ENCODE measurements at regions not wholly inside any gene's neighbourhood (a gene's known extent, or its start where the extent isn't known, plus 50 kb on each side); places are given as distances from the start of the nearest gene placed in this dataset.

GRCh38 chr9:30410273-30410672, 1974.2 kb upstream of the ACO1 start:
- intact Hi-C loops (cut with DNase I; ENCODE audit: low total_unique reads): no loop called here
- TF ChIP-seq CTCF (IDR thresholded peaks at IDR 0.05) (no peak), POLR2A (IDR thresholded peaks at IDR 0.05) (no peak)
- no peak overlapping the region for H3K4me3 ChIP-seq (ENCODE audit: low read depth, poor library complexity, severe bottlenecking)
- 76 to 85% methylated on average over 3 of the region's 3 CpGs for WGBS, 2 donors
- no peak for DNase-seq (ENCODE audit: low spot score in 2 of 2)

DNA sequence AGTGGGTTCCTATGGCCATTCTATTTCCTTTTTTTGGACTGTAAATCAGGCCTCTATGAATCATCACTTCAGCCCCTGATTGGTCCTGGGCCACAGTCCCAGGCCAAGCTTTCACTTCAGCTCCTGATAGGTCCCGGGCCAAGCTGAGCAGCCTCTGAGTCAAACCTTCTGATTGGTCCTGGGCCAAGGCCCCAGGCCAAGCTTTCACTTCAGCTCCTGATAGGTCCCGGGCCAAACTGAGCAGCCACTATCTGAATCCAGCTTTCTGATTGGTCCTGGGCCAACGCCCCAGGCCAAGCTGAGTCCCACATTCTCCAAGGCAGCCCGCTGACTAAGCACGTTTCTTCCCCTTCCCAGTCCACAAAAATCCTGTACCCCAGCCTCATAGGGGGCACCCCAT, 1972.9 kb upstream of the ACO1 start:
- DNase-seq (ENCODE audit: low spot score in 2 of 2): peak in 1 of 2 donors; percentile 61
- 86 to 87% methylated on average over 5 of the region's 5 CpGs for WGBS, 2 donors
- H3K4me3 ChIP-seq (ENCODE audit: low read depth, poor library complexity, severe bottlenecking): no peak overlapping the region
- TF ChIP-seq POLR2A (IDR thresholded peaks at IDR 0.05): no peak
- TF ChIP-seq CTCF (IDR thresholded peaks at IDR 0.05): no peak
- intact Hi-C loops (cut with DNase I; ENCODE audit: low total_unique reads): no loop called here

- intact Hi-C loops (cut with DNase I; ENCODE audit: low total_unique reads): no loop called here
- DNase-seq (ENCODE audit: low spot score in 2 of 2): no peak
- TF ChIP-seq POLR2A (IDR thresholded peaks at IDR 0.05) (no peak), CTCF (IDR thresholded peaks at IDR 0.05) (no peak)
- WGBS, 2 donors: 59 to 70% methylated on average over 2 of the region's 2 CpGs
- H3K4me3 ChIP-seq (ENCODE audit: low read depth, poor library complexity, severe bottlenecking): no peak overlapping the region
Measured at GRCh38 chr9:30459156-30459555, 1925.3 kb upstream of the ACO1 start.

DNA sequence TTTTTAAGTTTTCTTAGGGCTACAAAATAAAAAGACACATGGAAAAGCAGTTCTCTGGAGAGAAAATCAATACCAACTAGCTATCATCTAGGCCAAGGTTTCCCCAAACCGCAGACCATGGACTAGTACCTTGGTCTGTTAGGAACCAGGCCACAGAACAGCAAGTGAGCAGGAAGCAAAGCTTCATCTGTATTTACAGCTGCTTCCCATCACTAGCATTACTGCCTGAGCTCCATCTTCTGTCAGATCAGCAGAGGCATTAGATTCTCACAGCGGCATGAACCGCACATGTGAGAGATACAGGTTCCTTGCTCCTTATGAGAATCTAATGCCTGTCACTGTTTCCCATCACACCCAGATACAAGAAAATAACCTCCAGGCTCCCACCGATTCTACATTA, 1907.6 kb upstream of the ACO1 start:
- intact Hi-C loops (cut with DNase I; ENCODE audit: low total_unique reads): no loop called here
- WGBS, 2 donors: 69 to 75% methylated on average over 4 of the region's 4 CpGs
- no peak for TF ChIP-seq CTCF (IDR thresholded peaks at IDR 0.05)
- TF ChIP-seq POLR2A (IDR thresholded peaks at IDR 0.05): no peak

DNA sequence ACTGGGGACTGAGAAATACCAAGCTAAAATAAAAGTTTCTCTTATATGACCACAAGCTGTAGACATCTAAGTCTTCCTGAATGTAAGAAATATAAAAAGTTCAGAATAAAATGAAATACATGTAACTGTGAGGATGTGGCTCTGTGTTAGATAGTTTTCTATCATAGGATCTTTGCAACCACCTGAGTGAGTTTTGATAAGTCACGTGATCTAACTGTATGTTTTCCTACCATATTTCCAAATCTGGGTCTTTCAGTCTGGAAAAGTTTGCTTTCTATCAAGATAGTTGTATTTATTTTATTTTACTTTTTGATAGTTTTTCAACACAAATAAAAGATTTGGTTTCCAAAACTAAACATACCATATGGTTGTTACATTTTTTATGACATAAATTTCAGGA, 1905.8 kb upstream of the ACO1 start:
- WGBS, 2 donors: 78 to 85% methylated on average over 1 of the region's 1 CpG
- no peak for DNase-seq (ENCODE audit: low spot score in 2 of 2)
- TF ChIP-seq POLR2A (IDR thresholded peaks at IDR 0.05) (no peak), CTCF (IDR thresholded peaks at IDR 0.05) (no peak)
- intact Hi-C loops (cut with DNase I; ENCODE audit: low total_unique reads): no loop called here
- H3K4me3 ChIP-seq (ENCODE audit: low read depth, poor library complexity, severe bottlenecking): no peak overlapping the region

More for the DNA sequence above, 1907.6 kb upstream of the ACO1 start:
- no peak for DNase-seq (ENCODE audit: low spot score in 2 of 2)
- H3K4me3 ChIP-seq (ENCODE audit: low read depth, poor library complexity, severe bottlenecking): no peak overlapping the region

DNA sequence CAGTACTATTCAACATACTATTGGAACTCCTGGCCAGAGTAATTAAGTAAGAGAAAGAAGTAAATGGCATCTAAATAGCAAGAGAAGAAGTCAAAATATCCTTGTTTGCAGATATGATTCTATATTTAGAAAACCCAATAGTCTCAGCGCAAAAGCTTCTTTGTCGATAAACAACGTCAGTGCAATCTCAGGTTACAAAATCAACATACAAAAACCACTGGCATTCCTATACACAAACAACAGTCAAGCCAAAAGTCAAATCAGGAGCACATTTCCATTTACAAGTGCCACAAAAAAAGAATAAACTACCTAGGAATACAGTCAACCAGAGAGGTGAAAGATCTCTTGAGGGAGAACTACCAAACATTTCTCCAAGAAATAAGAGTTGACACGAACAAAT, 1901.9 kb upstream of the ACO1 start:
- TF ChIP-seq POLR2A (IDR thresholded peaks at IDR 0.05) (no peak), CTCF (IDR thresholded peaks at IDR 0.05) (no peak)
- WGBS, 2 donors: 87 to 89% methylated on average over 4 of the region's 4 CpGs
- intact Hi-C loops (cut with DNase I; ENCODE audit: low total_unique reads): no loop called here
- H3K4me3 ChIP-seq (ENCODE audit: low read depth, poor library complexity, severe bottlenecking): no peak overlapping the region
- no peak for DNase-seq (ENCODE audit: low spot score in 2 of 2)

All from lower leg skin (tissue), 4 donors.